ENCODE measurements at regions not wholly inside any gene's neighbourhood (a gene's known extent, or its start where the extent isn't known, plus 50 kb on each side); places are given as distances from the start of the nearest gene placed in this dataset.

DNA sequence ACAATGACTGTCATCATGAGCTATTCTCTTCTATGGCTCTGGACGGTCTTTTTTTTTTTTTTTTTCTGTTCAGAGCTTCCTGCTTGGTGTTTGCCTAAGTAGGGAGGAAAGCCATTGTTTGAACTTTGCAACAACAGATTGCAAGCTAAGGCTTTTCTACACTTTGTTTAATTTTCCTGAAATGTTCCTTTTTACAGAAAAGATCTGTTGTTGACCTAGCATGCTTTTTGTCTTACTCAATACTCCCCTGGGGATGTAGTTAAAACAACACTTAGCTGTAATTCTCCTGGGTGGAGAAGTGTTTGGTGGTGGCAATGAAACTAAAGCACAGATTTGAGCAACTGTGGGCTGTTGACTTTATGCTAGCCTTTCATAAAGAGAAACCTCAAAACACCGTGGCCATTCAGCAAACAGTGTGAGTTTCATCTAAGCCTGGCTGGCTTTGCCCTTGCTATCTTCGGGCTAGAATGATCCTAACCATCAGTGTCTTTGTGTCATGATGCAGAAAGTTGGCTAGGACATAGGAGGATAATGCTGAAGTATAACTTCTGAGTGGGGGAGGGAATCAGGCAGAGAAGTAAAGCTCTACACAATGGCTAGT, 110.5 kb downstream of the ANXA3 start (continued):
- TF ChIP-seq, protein P1, sequence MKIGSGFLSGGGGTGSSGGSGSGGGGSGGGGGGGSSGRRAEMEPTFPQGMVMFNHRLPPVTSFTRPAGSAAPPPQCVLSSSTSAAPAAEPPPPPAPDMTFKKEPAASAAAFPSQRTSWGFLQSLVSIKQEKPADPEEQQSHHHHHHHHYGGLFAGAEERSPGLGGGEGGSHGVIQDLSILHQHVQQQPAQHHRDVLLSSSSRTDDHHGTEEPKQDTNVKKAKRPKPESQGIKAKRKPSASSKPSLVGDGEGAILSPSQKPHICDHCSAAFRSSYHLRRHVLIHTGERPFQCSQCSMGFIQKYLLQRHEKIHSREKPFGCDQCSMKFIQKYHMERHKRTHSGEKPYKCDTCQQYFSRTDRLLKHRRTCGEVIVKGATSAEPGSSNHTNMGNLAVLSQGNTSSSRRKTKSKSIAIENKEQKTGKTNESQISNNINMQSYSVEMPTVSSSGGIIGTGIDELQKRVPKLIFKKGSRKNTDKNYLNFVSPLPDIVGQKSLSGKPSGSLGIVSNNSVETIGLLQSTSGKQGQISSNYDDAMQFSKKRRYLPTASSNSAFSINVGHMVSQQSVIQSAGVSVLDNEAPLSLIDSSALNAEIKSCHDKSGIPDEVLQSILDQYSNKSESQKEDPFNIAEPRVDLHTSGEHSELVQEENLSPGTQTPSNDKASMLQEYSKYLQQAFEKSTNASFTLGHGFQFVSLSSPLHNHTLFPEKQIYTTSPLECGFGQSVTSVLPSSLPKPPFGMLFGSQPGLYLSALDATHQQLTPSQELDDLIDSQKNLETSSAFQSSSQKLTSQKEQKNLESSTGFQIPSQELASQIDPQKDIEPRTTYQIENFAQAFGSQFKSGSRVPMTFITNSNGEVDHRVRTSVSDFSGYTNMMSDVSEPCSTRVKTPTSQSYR (CRISPR knock-in tag; IDR thresholded peaks at IDR 0.05; ENCODE audit: borderline replicate concordance) = no peak
- no peak for TF ChIP-seq ZNF432 (CRISPR knock-in tag; IDR thresholded peaks at IDR 0.05; ENCODE audit: borderline replicate concordance)
- no peak for TF ChIP-seq DNMT3B (CRISPR knock-in tag; conservative IDR thresholded peaks at IDR 0.05)
- no peak for TF ChIP-seq YEATS4 (CRISPR knock-in tag; IDR thresholded peaks at IDR 0.05; ENCODE audit: borderline replicate concordance)
- TF ChIP-seq, protein P2, sequence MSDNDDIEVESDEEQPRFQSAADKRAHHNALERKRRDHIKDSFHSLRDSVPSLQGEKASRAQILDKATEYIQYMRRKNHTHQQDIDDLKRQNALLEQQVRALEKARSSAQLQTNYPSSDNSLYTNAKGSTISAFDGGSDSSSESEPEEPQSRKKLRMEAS (IDR thresholded peaks at IDR 0.05) = peak; percentile 33; the same call in 1 of the 2 replicates
- no peak for TF ChIP-seq ZNF441 (CRISPR knock-in tag; IDR thresholded peaks at IDR 0.05; ENCODE audit: borderline replicate concordance)
- TF ChIP-seq, protein P3, sequence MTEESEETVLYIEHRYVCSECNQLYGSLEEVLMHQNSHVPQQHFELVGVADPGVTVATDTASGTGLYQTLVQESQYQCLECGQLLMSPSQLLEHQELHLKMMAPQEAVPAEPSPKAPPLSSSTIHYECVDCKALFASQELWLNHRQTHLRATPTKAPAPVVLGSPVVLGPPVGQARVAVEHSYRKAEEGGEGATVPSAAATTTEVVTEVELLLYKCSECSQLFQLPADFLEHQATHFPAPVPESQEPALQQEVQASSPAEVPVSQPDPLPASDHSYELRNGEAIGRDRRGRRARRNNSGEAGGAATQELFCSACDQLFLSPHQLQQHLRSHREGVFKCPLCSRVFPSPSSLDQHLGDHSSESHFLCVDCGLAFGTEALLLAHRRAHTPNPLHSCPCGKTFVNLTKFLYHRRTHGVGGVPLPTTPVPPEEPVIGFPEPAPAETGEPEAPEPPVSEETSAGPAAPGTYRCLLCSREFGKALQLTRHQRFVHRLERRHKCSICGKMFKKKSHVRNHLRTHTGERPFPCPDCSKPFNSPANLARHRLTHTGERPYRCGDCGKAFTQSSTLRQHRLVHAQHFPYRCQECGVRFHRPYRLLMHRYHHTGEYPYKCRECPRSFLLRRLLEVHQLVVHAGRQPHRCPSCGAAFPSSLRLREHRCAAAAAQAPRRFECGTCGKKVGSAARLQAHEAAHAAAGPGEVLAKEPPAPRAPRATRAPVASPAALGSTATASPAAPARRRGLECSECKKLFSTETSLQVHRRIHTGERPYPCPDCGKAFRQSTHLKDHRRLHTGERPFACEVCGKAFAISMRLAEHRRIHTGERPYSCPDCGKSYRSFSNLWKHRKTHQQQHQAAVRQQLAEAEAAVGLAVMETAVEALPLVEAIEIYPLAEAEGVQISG (CRISPR knock-in tag; IDR thresholded peaks at IDR 0.05) = no peak
- TF ChIP-seq POLR2AphosphoS2 (IDR thresholded peaks at IDR 0.05; ENCODE audit: low read depth, low read length) = no peak
- no peak for TF ChIP-seq ZNF354B (CRISPR knock-in tag; IDR thresholded peaks at IDR 0.05)
- TF ChIP-seq, protein P4, sequence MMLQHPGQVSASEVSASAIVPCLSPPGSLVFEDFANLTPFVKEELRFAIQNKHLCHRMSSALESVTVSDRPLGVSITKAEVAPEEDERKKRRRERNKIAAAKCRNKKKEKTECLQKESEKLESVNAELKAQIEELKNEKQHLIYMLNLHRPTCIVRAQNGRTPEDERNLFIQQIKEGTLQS (CRISPR knock-in tag; IDR thresholded peaks at IDR 0.05) = no peak; the same call in 1 of the 2 replicates
- TF ChIP-seq, protein P5, sequence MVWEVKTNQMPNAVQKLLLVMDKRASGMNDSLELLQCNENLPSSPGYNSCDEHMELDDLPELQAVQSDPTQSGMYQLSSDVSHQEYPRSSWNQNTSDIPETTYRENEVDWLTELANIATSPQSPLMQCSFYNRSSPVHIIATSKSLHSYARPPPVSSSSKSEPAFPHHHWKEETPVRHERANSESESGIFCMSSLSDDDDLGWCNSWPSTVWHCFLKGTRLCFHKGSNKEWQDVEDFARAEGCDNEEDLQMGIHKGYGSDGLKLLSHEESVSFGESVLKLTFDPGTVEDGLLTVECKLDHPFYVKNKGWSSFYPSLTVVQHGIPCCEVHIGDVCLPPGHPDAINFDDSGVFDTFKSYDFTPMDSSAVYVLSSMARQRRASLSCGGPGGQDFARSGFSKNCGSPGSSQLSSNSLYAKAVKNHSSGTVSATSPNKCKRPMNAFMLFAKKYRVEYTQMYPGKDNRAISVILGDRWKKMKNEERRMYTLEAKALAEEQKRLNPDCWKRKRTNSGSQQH (CRISPR knock-in tag; IDR thresholded peaks at IDR 0.05; ENCODE audit: low read depth) = no peak
- TF ChIP-seq NFRKB (IDR thresholded peaks at IDR 0.05) = no peak
- TF ChIP-seq IKZF4 (CRISPR knock-in tag; IDR thresholded peaks at IDR 0.05; ENCODE audit: borderline replicate concordance, low read depth, not compliant biosample characterization) = no peak
- TF ChIP-seq LCORL (IDR thresholded peaks at IDR 0.05) = peak; percentile 29; the same call in 1 of the 2 replicates
- peak; percentile 73 for TF ChIP-seq LCORL (CRISPR knock-in tag; IDR thresholded peaks at IDR 0.05)
- no peak for TF ChIP-seq GABPA (IDR thresholded peaks at IDR 0.05; ENCODE audit: low read depth, low read length)
- TF ChIP-seq GABPA (CRISPR knock-in tag; IDR thresholded peaks at IDR 0.05; ENCODE audit: low read depth) = peak; percentile 51
- no peak for TF ChIP-seq ZNF501 (CRISPR knock-in tag; IDR thresholded peaks at IDR 0.05)
- TF ChIP-seq, protein P6, sequence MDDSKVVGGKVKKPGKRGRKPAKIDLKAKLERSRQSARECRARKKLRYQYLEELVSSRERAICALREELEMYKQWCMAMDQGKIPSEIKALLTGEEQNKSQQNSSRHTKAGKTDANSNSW (CRISPR knock-in tag; IDR thresholded peaks at IDR 0.05; ENCODE audit: borderline replicate concordance) = no peak

Measured in HepG2 (cell line).